Type B pancreatic cell (in vitro differentiated cells): ENCODE measurements at regions not wholly inside any gene's neighbourhood (a gene's known extent, or its start where the extent isn't known, plus 50 kb on each side); places are given as distances from the start of the nearest gene placed in this dataset.

Source experiments
- DNase-seq: peaks from one replicate; pipeline ENCODE4 v3.0.0; 2021; ENCODE audit warnings: mixed read lengths; ENCODE audit not compliant: unreplicated experiment; ENCODE audit errors: extremely low spot score
- H3K27ac Mint-ChIP-seq: 2 replicates; pipeline ENCODE4 v1.8.0; 2021; ENCODE audit warnings: mild to moderate bottlenecking, mixed read lengths
- H3K27me3 Mint-ChIP-seq: 2 replicates; pipeline ENCODE4 v1.8.0; 2021; ENCODE audit warnings: mixed read lengths
- H3K36me3 Mint-ChIP-seq: 2 replicates; pipeline ENCODE4 v1.8.0; 2021; ENCODE audit warnings: mixed read lengths
- H3K4me1 Mint-ChIP-seq: one replicate; pipeline ENCODE4 v1.8.0; 2021; ENCODE audit warnings: mixed read lengths; ENCODE audit not compliant: unreplicated experiment
- H3K4me3 Mint-ChIP-seq: 2 replicates; pipeline ENCODE4 v1.8.0; 2021; ENCODE audit warnings: mild to moderate bottlenecking, mixed read lengths
- H3K9me3 Mint-ChIP-seq: 2 replicates; pipeline ENCODE4 v1.8.0; 2021; ENCODE audit warnings: mixed read lengths
- CTCF ChIP-seq: fragments of 200-600 bp; sonication (generic); conservative IDR thresholded peaks from 2 replicates; pipeline ENCODE4 v1.5.0; 2021; ENCODE audit warnings: antibody characterized with exemption, mild to moderate bottlenecking

GRCh38 chr17:72574675-72575510 lies 454.1 kb downstream of the SOX9 start:
- peaks cover 3% of the 10 kb centered on the region for H3K36me3 Mint-ChIP-seq
- H3K9me3 Mint-ChIP-seq, result no peaks in the 10 kb centered on the region
- H3K4me1 Mint-ChIP-seq, result peaks cover 70% of the 10 kb centered on the region
- TF ChIP-seq CTCF, result no peak
- H3K27ac Mint-ChIP-seq, result peak overlapping the region; percentile 34
- no peak for DNase-seq
- peak overlapping the region; percentile 21 for H3K4me3 Mint-ChIP-seq
- no peaks in the 10 kb centered on the region for H3K27me3 Mint-ChIP-seq

- Mint-ChIP-seq H3K27ac (peak overlapping the region; percentile 75), H3K36me3 (peaks cover 3% of the 10 kb centered on the region), H3K4me1 (peaks cover 74% of the 10 kb centered on the region), H3K4me3 (peak overlapping the region; percentile 68), H3K9me3 (no peaks in the 10 kb centered on the region), H3K27me3 (no peaks in the 10 kb centered on the region)
- no peak for TF ChIP-seq CTCF
- DNase-seq, result no peak
These were observed 454.9 kb downstream of the SOX9 start for GRCh38 chr17:72575542-72576233.

GRCh38 chr17:72576289-72576759 lies 455.5 kb downstream of the SOX9 start:
- Mint-ChIP-seq H3K4me3 (peak overlapping the region; percentile 68), H3K36me3 (peaks cover 3% of the 10 kb centered on the region), H3K27ac (peak overlapping the region; percentile 75), H3K4me1 (peaks cover 81% of the 10 kb centered on the region), H3K9me3 (no peaks in the 10 kb centered on the region), H3K27me3 (no peaks in the 10 kb centered on the region)
- no peak for TF ChIP-seq CTCF
- DNase-seq, result no peak

- Mint-ChIP-seq H3K4me3 (peak overlapping the region; percentile 48), H3K27me3 (no peaks in the 10 kb centered on the region), H3K4me1 (peaks cover 66% of the 10 kb centered on the region), H3K36me3 (peaks cover 6% of the 10 kb centered on the region), H3K9me3 (no peaks in the 10 kb centered on the region), H3K27ac (no peak overlapping the region)
- TF ChIP-seq CTCF, result no peak
- DNase-seq, result no peak
These were observed 458.1 kb downstream of the SOX9 start for GRCh38 chr17:72578817-72579470.

GRCh38 chr17:72579990-72580320 lies 459.1 kb downstream of the SOX9 start:
- Mint-ChIP-seq H3K27me3 (no peaks in the 10 kb centered on the region), H3K36me3 (peaks cover 11% of the 10 kb centered on the region), H3K27ac (peak overlapping the region; percentile 66), H3K4me3 (peak overlapping the region; percentile 53), H3K4me1 (peaks cover 58% of the 10 kb centered on the region), H3K9me3 (peaks cover 4% of the 10 kb centered on the region)
- TF ChIP-seq CTCF, result no peak
- no peak for DNase-seq
